ENCODE measurements at regions not wholly inside any gene's neighbourhood (a gene's known extent, or its start where the extent isn't known, plus 50 kb on each side); places are given as distances from the start of the nearest gene placed in this dataset.

- H3K4me1 Mint-ChIP-seq, result no peaks in the 10 kb centered on the region
- CTCF ChIA-PET, result no interaction called here
- no peaks in the 10 kb centered on the region for H3K9me3 Mint-ChIP-seq
- POLR2A ChIA-PET, result no interaction called here
- H3K27ac Mint-ChIP-seq, result no peak overlapping the region
- no peaks in the 10 kb centered on the region for H3K27me3 Mint-ChIP-seq
- intact Hi-C loops (cut with micrococcal nuclease), result no loop called here
- no peak for DNase-seq
- no peak overlapping the region for H3K4me3 Mint-ChIP-seq
- no peaks in the 10 kb centered on the region for H3K36me3 Mint-ChIP-seq (ENCODE audit: low read depth)
- no peak for ATAC-seq (ENCODE audit: low read depth)
- TF ChIP-seq CTCF (IDR thresholded peaks at IDR 0.05), result no peak
Observed at GRCh38 chr10:107577221-107577620, 412.7 kb upstream of the SORCS1 start.

DNA sequence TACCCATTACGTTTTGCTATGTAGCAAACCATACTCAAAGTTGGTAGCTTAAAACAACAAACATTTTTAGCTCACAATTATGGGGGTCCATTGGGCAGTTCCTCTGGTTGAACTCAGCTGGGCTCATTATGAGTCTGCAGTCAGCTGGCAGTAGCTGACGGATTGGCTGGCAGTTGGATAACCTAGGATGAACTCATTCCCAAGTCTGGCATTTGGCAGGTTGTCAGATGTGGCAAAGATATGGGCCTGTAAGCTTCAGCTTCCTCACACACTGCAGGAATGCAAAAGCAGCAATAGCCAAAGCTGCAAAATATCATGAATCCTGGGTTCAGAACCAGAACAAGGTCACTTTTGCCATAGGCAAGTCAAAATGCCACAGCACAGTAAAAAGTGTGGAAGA lies 412.2 kb upstream of the SORCS1 start:
- Mint-ChIP-seq H3K9me3 (no peaks in the 10 kb centered on the region), H3K36me3 (ENCODE audit: low read depth) (no peaks in the 10 kb centered on the region), H3K4me1 (no peaks in the 10 kb centered on the region), H3K27me3 (no peaks in the 10 kb centered on the region), H3K27ac (no peak overlapping the region), H3K4me3 (no peak overlapping the region)
- POLR2A ChIA-PET, result no interaction called here
- CTCF ChIA-PET, result no interaction called here
- TF ChIP-seq CTCF (IDR thresholded peaks at IDR 0.05), result no peak
- DNase-seq (no peak), ATAC-seq (ENCODE audit: low read depth) (no peak)
- intact Hi-C loops (cut with micrococcal nuclease), result no loop called here

DNA sequence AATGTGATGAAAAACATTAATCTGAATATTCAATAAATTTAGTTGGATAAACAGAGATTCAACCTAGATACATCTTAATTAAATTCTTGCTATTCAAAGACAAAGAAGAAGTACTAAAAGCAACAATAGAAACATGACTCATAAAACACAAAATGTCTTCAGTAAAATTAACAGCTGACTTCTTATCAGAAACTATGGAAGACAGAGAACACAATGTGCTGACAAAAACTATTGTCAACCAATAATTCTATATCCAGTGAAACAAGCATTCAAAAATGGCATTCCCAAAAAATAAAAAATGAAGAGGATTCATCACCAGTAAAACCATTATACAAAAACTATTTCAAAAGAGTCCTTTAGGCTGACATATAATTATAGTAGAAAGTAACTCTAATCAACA lies 400.5 kb upstream of the SORCS1 start:
- CTCF ChIA-PET, result no interaction called here
- ATAC-seq (ENCODE audit: low read depth) (no peak), DNase-seq (no peak)
- TF ChIP-seq CTCF (IDR thresholded peaks at IDR 0.05), result no peak
- POLR2A ChIA-PET, result no interaction called here
- no peaks in the 10 kb centered on the region for H3K4me1 Mint-ChIP-seq
- H3K27me3 Mint-ChIP-seq, result no peaks in the 10 kb centered on the region
- peaks cover 17% of the 10 kb centered on the region for H3K9me3 Mint-ChIP-seq
- no peak overlapping the region for H3K27ac Mint-ChIP-seq
- intact Hi-C loops (cut with micrococcal nuclease), result no loop called here
- no peak overlapping the region for H3K4me3 Mint-ChIP-seq
- H3K36me3 Mint-ChIP-seq (ENCODE audit: low read depth), result no peaks in the 10 kb centered on the region

DNA sequence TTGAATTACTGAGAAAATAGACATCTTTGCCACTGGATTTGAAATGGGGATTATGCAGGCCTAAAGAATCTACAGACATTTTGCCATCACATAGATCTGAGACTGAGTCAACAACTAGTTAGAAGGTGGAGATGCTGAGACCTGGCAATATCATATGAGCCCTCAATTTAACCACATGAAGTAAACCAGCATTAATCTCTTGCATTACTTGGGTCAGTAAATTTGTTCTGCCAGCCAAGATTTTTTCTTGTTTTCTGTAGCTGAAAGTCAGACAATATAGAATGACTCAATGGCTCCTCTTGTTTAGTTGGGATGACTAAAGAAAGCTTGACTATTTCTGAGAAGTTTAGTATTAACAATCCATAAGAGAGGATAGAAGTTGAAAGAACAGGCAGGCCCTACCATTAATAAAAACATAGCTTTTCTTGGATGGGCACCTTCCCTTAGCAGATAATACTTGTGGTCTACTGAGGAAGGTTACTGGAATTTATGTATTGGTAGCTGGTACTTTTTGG lies 396.7 kb upstream of the SORCS1 start:
- ChIA-PET POLR2A (no interaction called here), CTCF (no interaction called here)
- H3K4me3 Mint-ChIP-seq, result no peak overlapping the region
- H3K36me3 Mint-ChIP-seq (ENCODE audit: low read depth), result no peaks in the 10 kb centered on the region
- DNase-seq (no peak), ATAC-seq (ENCODE audit: low read depth) (no peak)
- no peaks in the 10 kb centered on the region for H3K4me1 Mint-ChIP-seq
- intact Hi-C loops (cut with micrococcal nuclease), result no loop called here
- H3K27me3 Mint-ChIP-seq, result no peaks in the 10 kb centered on the region
- H3K9me3 Mint-ChIP-seq, result peaks cover 8% of the 10 kb centered on the region
- no peak for TF ChIP-seq CTCF (IDR thresholded peaks at IDR 0.05)
- no peak overlapping the region for H3K27ac Mint-ChIP-seq

DNA sequence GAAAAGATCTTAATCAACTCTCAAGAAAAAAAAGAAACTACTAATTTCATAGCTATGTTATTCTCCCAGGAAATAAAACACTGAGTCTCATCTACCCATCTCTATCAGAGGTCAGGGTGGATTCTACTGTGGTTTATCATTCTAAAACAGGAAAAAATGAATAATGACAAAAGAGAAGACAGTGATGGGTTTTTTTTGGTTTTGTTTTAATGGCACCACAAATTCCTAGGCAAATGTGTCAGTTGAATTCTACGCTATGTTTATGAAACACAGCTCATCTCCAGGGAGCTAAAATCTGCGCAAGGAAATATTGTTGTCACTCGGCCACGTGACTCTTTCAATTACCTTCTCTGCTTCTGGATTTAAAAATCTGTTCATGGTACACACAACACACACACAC lies 393.4 kb upstream of the SORCS1 start:
- Mint-ChIP-seq H3K27me3 (no peaks in the 10 kb centered on the region), H3K9me3 (peaks cover 6% of the 10 kb centered on the region), H3K27ac (no peak overlapping the region), H3K36me3 (ENCODE audit: low read depth) (no peaks in the 10 kb centered on the region), H3K4me1 (peaks cover 17% of the 10 kb centered on the region), H3K4me3 (no peak overlapping the region)
- CTCF ChIA-PET, result no interaction called here
- POLR2A ChIA-PET, result no interaction called here
- intact Hi-C loops (cut with micrococcal nuclease), result no loop called here
- ATAC-seq (ENCODE audit: low read depth), result no peak
- no peak for TF ChIP-seq CTCF (IDR thresholded peaks at IDR 0.05)
- no peak for DNase-seq
